NCI-H460 (cell line): ENCODE measurements at regions not wholly inside any gene's neighbourhood (a gene's known extent, or its start where the extent isn't known, plus 50 kb on each side); places are given as distances from the start of the nearest gene placed in this dataset.

ENCODE experiments used
- DNase-seq: peaks from one replicate; pipeline ENCODE4 v3.0.0-alpha.2; 2016; ENCODE audit warnings: low read depth; ENCODE audit errors: extremely low read depth

DNA sequence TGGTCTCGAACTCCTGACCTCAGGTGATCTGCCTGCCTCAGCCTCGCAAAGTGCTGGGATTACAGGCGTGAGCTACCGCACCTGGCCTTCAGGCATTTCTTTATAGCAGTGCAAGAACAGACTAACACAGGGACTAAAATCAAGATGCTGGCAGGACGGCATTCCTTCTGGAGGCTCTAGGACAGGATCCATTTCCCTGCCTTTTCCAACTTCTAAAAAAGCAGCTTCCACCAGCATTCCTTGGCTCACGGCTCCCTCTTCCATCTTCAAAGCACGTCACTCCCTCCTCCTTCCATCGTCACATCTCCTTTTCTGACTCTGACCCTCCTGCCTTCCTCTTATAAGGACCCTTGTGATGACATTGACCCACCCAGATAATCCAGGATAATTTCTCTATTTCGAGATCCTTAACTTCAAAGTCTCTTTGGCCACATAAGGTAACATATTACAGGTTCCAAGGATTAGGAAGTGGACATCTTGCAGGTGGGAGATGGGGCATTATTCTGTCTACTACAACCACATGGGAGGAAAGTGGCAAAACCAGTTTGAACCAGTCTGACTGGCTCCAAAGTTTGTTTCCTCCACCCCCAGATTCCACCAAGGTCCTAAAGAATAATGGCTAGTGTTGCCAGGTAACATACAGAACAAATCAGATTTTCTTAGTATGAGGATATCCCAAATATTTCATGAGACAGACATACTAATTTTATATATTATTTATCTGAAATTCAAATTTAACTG is 172.5 kb downstream of the MN1 start:
- no peak for DNase-seq

DNA sequence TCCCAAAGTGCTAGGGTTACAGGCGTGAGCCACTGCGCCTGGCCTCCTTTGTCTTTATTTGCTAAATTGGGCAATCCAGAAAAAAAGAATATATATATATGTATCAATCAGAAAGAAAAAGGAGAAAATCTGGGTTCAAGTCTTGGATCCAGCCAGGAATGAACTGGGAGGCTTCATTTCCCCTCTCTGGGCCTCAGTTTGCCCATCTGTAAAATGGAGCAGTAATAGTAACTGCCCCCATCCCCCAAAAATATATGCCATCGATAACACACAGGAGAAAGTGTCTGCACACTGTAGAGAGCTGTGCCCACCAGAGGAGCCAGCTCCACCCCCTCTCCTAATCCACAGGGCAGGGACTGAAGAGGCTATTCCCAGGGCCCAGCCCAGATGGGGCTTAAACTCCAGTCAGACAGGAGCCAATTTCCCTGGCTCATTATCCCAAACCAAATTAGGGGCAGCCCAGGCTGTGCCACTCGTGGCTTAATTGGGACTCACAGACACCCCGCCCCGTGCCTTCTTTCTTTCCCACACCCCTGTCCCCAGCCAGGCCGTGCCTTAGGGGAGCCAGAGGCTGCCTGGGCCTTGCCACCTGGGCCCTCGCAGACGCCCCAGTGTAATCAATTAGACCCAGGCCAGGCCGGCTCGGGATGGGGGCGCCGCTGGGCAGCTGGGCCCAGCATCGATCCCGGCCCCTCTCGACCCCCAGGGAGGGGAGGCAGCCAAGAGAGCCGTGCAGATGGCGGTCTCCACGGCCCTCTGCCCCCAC is 171.5 kb downstream of the MN1 start:
- DNase-seq: no peak

DNA sequence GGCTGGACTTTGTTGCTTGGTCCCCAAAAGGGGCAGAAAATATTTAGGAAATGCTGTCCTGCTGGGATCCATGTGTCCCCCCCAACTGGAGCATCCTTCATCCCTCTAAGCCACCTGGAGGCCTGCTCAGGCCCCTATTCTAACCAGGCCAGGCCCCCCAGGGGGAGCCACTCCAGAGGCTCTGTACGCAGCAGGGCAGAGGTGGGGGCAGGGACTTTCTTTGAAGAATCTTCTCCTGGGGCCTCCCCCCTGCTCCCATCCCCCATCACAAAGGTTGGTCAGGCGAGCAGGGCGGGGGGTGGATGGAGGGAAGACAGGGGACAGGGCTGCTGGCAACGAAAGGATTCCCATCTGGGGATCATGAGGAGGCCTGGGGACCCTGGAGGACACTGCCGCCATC is 170.8 kb downstream of the MN1 start:
- no peak for DNase-seq

DNA sequence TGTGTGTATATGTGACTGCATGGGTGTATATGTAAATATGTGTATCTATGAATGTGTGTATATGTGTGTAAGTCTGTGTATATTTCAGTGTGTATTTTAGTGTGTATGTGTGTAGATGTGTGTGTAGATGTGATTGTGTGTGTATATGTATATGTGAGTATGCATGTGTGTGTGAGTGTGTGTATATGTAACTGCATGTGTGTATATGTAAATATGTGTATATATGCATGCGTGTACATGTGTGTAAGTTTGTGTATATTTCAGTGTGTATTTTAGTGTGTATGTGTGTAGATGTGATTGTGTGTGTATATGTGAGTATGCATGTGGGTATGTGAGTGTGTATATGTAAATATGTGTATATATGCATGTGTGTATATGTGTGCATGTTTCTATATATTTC is 169.9 kb downstream of the MN1 start:
- no peak for DNase-seq

DNA sequence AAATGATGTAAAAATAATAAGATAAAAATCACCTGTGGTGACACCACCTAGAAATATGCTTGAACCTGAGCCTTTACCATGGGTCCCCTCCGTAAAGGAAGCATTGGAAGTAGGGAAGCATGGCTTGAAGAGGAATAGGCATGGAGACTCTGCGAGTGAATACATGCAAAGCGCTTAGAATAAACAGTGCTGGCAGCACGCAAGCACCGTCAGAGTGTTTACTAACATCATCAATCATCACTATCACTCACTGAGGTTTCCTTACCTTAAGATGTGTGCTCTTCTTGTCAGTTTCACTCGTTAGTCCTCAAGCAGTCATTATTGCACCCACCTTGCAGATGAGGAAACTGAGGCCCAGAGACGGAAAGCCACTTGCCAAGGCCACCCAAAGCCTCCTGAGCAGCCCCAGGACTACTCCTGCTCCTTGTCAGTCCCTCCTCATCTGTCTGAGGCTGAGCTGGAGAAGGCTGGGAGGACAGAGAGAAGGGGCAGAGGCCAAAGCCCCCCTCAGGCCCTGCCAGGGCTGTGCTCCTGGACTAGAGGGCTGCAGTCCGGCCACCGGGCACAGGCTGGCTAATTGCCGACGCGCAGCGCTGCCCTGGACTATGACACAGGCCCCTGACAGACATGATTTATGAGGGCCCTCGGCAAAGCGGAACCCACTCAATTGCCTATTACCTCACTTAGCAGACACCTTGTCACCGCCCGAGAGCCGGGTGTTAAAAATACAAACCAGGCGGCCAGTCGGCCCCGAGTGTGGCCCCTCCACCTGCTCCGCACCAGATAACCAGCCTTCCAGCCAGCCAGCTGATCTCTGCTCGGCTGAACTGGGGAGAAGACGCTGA is 168.9 kb downstream of the MN1 start:
- DNase-seq: no peak

DNA sequence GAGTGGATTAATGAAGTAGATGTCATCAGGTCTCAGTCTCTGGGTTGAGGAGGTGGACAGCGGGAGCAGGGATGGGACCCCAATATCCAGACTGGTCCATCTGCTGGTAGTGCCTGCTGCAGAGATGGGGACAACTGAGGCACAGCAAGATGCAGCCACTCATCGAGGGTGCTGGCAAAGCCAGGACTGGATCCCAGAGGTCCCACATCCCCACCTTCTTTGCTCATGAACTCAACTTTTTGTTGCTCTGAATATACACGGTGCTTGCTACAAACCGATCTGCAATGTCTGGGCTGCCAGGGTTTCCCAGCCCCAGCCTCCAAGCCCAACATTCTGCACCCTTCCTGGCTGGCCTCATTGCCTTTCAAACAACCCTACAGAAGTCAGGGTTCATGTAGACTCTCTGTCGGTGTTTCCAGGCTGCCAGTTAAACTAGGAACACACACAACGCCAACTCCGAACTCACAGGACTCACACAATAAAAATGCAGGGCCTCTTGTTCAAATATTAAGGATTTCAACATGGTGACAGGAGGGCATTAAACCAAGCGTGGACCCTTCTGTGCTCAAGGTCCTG is 168.2 kb downstream of the MN1 start:
- DNase-seq: no peak

DNA sequence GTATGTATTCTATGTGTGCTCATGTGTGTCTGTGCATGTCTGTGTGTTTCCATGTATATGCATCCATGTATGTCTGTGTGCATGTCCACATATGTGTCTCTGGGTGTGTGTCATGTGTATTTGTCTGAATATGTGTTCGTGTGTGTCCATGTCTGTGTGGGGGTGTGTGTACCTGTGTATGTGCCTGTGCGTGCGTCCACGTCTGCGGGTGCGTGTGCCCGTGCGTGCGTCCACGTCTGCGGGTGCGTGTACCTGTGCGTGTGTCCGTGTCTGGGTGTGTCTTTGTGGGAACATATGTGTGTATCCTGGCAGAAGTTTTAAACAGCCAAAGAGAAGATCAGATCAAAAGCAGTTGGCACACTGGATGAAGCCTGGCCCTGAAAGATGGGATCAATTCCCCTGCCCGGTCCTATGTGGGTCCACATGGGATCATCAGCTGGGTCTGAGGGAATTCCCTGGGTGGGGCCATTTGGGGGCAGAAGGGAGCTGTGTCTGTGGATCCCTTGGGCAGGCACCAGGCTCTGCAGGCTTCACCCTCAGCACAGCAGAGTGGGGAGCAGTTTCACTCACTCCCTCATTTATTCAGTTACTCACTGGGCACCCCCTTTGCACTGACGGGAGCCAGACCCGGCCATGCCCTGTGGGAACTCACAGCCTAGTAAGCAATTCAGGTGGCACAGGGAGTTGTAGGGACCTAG is 167.4 kb downstream of the MN1 start:
- no peak for DNase-seq

DNA sequence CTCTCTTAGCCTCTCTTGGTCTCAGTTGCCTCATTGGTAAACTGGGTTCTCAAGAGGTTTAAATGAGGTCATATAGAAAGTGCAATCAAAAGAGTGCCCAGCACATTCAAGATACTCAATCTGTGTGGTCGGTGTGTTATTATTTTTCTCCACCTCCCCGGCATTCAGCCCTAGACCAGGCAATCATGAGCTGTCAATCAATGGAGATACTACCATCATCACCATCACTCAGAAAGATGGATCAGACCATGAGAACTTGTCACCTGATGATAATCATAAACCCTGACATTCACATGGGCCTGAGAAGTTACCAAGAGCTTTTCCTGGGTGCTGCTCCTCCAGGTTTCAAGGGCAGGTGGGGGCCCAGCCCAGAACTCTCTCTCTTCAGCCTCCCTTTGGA is 166.1 kb downstream of the MN1 start:
- no peak for DNase-seq

DNA sequence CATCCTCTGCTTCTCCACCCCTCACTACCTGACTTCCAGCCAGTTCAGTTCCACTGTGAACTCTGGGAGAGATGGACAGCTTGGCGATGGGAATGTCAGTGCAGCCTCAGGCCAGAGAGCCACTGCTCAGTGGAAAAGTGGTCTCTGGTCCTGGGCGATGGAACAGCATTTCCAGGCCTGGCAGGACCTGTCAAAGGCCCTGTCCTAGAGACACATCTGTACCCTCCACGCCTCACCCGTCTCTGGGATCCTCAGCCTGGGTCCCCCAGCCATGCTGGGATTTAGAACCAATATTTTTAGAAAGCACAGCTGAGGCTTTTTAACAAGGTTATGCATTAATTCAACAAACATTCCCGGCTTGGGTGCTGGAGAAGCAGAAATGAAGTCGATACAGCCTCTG is 165.7 kb downstream of the MN1 start:
- no peak for DNase-seq

DNA sequence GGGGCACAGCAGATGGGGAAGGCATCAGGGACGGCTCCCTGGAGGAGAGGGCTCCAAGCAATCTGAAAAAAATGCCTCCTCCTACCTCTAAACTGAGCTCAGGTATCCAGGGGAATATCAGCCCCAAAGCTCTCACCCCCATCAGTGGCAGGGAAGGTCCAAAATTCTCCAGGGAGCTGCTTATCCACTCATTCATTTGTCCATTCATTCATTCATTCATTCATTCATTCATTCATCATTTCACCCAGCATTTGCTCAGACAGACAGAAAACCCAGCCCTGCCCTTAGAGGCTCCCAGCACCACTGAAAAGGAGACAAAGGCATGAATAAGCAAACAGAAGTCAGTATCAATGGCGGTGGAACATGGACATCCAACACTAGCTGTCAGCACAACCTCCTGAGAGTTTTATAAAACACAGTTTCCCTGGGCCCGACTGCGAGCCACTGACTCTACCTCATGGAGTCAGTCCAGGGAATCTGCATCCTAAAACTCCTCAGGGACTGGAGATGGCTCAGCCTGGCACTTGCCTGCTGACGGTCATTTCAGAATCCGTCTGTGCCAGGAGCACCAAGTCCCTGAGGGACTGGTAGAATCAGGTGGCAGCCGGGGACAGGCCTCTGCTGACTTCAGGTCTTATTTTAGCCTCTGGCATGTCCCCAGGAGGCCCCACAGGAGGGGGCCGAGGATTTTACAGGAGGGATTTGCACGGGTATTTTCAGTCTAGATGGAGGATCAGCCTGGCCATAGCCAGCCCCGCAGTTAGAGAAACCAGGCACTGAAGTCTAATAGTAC is 164.6 kb downstream of the MN1 start:
- no peak for DNase-seq

DNA sequence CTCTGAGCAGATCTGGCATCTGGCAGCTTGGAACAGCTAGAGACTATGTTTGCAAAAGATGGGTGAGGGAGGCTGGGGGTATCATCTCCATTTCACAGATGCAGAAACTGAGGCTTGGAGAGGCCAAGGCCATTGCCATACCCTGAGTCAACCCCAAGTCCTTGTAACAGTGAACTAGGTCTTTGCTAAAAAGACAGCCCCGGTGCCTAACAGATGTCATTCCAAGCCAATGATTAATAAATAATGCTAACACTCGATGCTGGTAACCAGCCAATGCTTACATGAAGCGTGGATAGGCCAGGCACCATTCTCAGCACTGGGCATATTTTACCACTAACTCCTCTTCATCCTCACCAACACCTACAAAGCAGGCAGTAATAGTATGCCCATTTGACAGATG is 164.0 kb downstream of the MN1 start:
- no peak for DNase-seq

DNA sequence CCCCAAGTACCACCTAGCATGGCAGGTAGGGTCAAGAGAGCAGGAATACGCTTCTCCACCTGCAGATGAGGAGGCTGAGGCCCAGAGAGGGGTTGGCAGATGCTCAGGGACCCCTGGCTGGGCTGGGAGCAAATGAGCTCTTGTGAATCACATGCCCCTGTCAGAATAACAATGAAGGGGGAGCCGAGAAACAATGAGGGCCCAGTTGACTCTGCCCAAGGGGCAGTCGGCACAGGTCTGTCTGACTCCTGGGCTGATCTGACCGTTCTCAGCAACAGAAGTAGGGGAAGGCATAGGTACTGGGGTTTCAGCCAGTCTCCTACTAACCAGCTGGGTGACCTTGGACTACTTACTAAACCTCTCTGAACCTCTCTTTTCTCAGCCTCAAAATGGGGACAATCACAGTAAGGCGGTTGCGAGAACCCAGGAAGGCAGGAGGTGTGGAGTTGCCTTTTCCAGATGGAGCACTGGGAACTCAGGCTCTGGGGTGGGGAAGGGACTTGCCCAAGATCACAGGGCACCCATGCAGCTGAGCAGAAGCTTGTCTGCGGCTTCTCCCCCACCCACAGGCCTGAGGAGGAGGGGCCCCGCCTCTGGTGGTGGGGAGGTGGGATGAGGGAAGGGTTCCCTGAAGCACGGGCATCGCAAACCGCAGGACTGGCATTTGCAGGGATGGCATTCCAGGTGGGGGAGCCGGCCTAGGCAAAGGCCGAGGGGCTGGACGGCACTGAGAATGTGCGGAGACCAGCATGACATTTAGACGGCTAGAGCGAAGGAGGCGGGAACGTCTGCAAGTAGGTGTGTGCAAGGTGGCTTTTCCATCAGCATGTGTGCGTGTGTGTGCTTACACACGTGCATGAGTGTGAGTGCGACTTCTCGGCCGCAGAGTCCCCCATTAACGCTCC is 163.0 kb downstream of the MN1 start:
- DNase-seq: no peak

DNA sequence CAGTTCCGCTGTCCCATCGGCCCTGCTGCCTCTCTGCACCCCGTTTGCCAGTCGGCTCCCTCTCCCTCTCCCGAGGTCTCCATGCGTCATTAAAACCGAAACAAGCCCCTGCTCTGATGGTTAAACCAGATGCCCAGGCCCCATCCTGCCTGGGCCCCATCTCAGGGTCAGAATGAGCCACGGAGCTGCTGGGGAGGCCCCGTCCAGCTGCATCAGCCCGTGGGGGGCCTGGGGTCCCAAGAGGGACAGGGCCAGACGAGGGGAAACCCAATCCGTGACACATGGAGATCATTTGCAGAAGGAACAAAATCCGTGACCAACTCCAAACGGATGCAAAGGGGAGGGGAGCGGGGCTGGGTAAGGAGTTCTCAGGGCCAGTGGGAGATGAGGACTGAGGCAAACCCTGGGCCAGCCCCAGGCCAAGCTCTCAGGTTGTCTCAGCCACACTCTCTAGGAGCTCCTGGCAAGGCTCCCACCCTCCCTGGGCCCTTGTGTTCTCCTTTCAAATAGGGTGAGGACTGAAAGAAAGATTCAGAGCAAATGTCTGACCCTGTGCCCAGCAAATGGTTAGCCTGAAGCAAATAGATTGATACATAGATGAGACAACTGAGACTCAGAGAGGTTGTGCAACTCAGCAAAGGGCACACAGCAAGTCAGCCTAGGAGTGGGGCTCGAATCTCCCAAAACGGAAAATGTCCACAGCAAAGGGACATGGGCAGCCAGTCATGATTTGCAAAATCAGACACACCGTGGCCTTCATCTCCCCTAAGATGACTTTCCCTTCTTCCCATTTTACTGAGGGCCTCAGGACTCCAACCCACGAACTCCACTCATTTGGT is 162.1 kb downstream of the MN1 start:
- no peak for DNase-seq

DNA sequence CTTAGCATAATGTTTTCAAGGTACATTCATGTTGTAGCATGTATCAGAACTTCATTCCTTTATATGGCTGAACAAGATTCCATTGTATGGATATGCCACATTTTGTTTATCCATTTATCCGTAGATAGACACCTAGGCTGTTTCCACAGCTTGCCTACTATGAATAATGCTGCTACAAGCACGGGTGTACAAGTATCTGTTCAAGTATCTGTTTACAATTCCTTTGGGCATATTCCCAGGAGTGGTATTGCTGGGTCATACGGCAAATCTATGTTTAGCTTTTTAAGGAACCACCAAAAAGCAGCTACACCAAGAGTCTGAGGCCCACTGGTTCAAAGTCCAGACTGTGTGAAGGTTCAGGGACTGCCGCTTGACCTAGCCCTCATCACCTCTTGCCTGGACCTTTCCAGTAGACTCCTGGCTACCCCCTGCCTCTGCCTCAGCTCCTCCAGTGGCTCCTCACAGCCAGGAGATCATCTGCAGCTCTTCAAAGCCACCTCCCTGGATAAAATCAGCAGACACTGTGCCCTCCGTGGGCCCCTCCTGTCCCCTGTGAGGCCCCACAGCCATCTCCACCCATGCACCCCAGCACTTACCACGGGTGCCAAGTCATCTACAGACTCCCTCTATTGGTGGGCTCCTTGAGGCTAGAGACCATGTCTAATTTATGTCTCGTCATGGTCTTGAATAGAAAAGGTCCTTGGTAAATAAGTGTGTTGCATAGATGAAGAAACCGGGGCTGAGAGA is 160.3 kb downstream of the MN1 start:
- DNase-seq: no peak

DNA sequence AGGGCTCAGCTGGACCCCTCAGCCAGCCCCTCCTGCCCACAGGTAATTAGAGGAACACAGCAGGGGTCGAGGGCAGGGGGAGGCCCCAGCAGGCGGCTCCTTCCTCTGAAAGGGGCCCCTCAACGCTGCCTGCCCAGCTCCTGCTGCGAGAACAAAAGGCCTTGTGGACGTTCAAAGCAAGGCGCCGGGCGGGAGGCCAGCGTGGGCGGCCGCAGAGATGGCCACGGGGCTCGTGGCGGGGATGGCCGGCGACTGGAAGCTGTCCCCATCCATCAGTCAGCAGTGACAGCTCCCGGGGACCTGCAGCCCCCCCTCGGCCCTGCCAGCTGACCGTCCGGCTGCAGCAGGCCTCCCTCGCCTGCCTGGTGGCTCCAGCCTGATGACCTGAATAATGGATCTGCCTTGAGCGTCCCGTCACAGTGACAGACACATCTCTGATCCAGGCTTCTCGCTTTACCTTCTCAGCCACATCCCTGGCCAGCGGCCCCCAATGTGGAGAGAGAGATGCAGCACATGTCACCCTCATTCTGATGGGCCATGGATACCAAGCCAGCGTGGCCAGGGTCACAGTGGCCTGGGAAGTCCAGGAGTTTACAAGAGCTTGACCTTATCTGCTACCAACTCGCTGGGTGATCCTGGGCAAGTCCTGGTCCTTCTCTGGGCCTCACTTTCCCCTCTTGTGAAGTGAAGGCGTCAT is 159.3 kb downstream of the MN1 start:
- DNase-seq: no peak

DNA sequence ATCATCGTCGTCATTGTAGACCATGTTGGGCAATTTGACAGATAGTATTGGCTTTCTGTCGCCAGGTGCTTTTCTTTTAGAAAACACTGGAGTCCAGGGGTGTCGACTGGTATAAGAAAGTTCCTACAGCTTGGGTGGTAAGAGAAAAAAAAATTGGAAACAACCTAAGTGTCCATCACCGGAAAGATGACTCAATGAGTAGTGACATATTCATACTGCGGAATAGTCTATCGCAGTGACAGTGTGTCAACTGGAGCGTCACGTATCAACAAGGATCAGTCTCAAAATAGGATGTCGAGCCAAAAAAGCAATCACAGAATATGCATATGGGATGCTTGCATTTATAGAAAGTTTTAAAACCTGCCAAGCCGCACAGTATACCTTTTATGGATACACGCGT is 157.6 kb downstream of the MN1 start:
- no peak for DNase-seq

DNA sequence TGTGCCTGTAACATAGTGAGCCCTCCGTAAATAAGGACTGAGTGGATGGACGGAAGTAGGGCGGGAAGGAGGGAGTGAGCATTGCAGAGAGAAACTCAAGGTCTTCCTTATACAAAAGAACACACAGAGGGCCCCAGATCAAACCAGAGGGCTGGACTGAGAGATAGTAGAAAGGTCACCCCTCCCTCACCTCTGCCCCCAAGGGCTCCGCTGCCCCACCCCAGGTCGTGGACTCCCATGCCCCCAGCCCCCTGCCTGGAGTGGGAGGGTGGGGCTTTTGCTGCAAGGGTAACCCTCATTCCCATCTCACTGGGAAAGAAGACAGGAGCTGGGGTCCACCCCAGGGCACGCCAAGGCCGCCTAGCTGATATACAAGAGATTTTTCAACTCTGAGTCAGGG is 157.0 kb downstream of the MN1 start:
- DNase-seq: no peak
